ENCODE measurements at regions not wholly inside any gene's neighbourhood (a gene's known extent, or its start where the extent isn't known, plus 50 kb on each side); places are given as distances from the start of the nearest gene placed in this dataset.

GRCh38 chr2:84084856-84085255 lies 374.2 kb downstream of the SUCLG1 start:
- POLR2A ChIA-PET (ENCODE audit: partially characterized antibody), result no interaction called here
- peaks cover 4% of the 10 kb centered on the region for H3K27me3 ChIP-seq (ENCODE audit: insufficient read depth, low read length)
- Mint-ChIP-seq H3K9me3 (peaks cover 0 to 1% (median 0%) of the 10 kb centered on the region in 8 donors), H3K4me3 (no peak overlapping the region), H3K27me3 (peaks cover 3 to 8% of the 10 kb centered on the region in 2 donors), H3K4me1 (no peaks in the 10 kb centered on the region), H3K27ac (no peak overlapping the region), H3K36me3 (no peaks in the 10 kb centered on the region)
- no peaks in the 10 kb centered on the region for H3K4me1 ChIP-seq (ENCODE audit: insufficient read depth, low read length)
- CTCF ChIA-PET (ENCODE audit: partially characterized antibody), result no interaction called here
- intact Hi-C loops (cut with micrococcal nuclease), result no loop called here
- H3K4me3 ChIP-seq (ENCODE audit: low read length in 2 of 2), result no peak overlapping the region
- no peaks in the 10 kb centered on the region for H3K9me3 ChIP-seq (ENCODE audit: control insufficient read depth in 1 of 2, low read length in 2 of 2)
- no peak for DNase-seq
- no peaks in the 10 kb centered on the region for H3K36me3 ChIP-seq (ENCODE audit: insufficient read depth, low read length)
- H3K27ac ChIP-seq (ENCODE audit: low read depth, low read length), result no peak overlapping the region

- ChIA-PET POLR2A (ENCODE audit: partially characterized antibody) (no interaction called here), CTCF (ENCODE audit: partially characterized antibody) (no interaction called here)
- no peaks in the 10 kb centered on the region for H3K9me3 ChIP-seq (ENCODE audit: control insufficient read depth in 1 of 2, low read length in 2 of 2)
- Mint-ChIP-seq H3K27ac (no peak overlapping the region), H3K4me1 (no peaks in the 10 kb centered on the region), H3K4me3 (no peak overlapping the region), H3K27me3 (peaks cover 5 to 10% of the 10 kb centered on the region in 2 donors), H3K9me3 (no peaks in the 10 kb centered on the region), H3K36me3 (no peaks in the 10 kb centered on the region)
- H3K36me3 ChIP-seq (ENCODE audit: insufficient read depth, low read length), result no peaks in the 10 kb centered on the region
- DNase-seq, result no peak
- peaks cover 4% of the 10 kb centered on the region for H3K27me3 ChIP-seq (ENCODE audit: insufficient read depth, low read length)
- no peaks in the 10 kb centered on the region for H3K4me1 ChIP-seq (ENCODE audit: insufficient read depth, low read length)
- H3K4me3 ChIP-seq (ENCODE audit: low read length in 2 of 2), result no peak overlapping the region
- H3K27ac ChIP-seq (ENCODE audit: low read depth, low read length), result no peak overlapping the region
- intact Hi-C loops (cut with micrococcal nuclease), result no loop called here
These were observed 375.1 kb downstream of the SUCLG1 start for GRCh38 chr2:84083984-84084383.

GRCh38 chr2:84078471-84078870 lies 380.6 kb downstream of the SUCLG1 start:
- no peaks in the 10 kb centered on the region for H3K36me3 Mint-ChIP-seq
- Histone ChIP-seq H3K27ac (ENCODE audit: low read depth, low read length) (no peak overlapping the region), H3K27me3 (ENCODE audit: insufficient read depth, low read length) (peaks cover 4% of the 10 kb centered on the region), H3K4me3 (ENCODE audit: low read length in 2 of 2) (no peak overlapping the region), H3K36me3 (ENCODE audit: insufficient read depth, low read length) (no peaks in the 10 kb centered on the region), H3K4me1 (ENCODE audit: insufficient read depth, low read length) (no peaks in the 10 kb centered on the region), H3K9me3 (ENCODE audit: control insufficient read depth in 1 of 2, low read length in 2 of 2) (no peaks in the 10 kb centered on the region)
- no peaks in the 10 kb centered on the region for H3K9me3 Mint-ChIP-seq
- no peak overlapping the region for H3K27ac Mint-ChIP-seq
- peaks cover 2 to 6% of the 10 kb centered on the region in 2 donors for H3K27me3 Mint-ChIP-seq
- intact Hi-C loops (cut with micrococcal nuclease), result no loop called here
- ChIA-PET POLR2A (ENCODE audit: partially characterized antibody) (no interaction called here), CTCF (ENCODE audit: partially characterized antibody) (no interaction called here)
- no peak for DNase-seq
- no peak overlapping the region for H3K4me3 Mint-ChIP-seq
- H3K4me1 Mint-ChIP-seq, result no peaks in the 10 kb centered on the region

- H3K36me3 ChIP-seq (ENCODE audit: insufficient read depth, low read length), result no peaks in the 10 kb centered on the region
- Mint-ChIP-seq H3K4me1 (no peaks in the 10 kb centered on the region), H3K4me3 (no peak overlapping the region), H3K36me3 (no peaks in the 10 kb centered on the region), H3K27ac (no peak overlapping the region), H3K9me3 (no peaks in the 10 kb centered on the region), H3K27me3 (peaks cover 2 to 7% of the 10 kb centered on the region in 2 donors)
- H3K9me3 ChIP-seq (ENCODE audit: control insufficient read depth in 1 of 2, low read length in 2 of 2), result no peaks in the 10 kb centered on the region
- no peak overlapping the region for H3K27ac ChIP-seq (ENCODE audit: low read depth, low read length)
- H3K4me1 ChIP-seq (ENCODE audit: insufficient read depth, low read length), result no peaks in the 10 kb centered on the region
- intact Hi-C loops (cut with micrococcal nuclease), result no loop called here
- ChIA-PET CTCF (ENCODE audit: partially characterized antibody) (no interaction called here), POLR2A (ENCODE audit: partially characterized antibody) (no interaction called here)
- H3K4me3 ChIP-seq (ENCODE audit: low read length in 2 of 2), result no peak overlapping the region
- no peaks in the 10 kb centered on the region for H3K27me3 ChIP-seq (ENCODE audit: insufficient read depth, low read length)
- no peak for DNase-seq
These were observed 381.6 kb downstream of the SUCLG1 start for GRCh38 chr2:84077496-84077895.

- Mint-ChIP-seq H3K4me3 (no peak overlapping the region), H3K27me3 (peaks cover 2 to 11% of the 10 kb centered on the region in 2 donors), H3K36me3 (no peaks in the 10 kb centered on the region), H3K4me1 (no peaks in the 10 kb centered on the region), H3K27ac (no peak overlapping the region), H3K9me3 (no peaks in the 10 kb centered on the region)
- Histone ChIP-seq H3K4me1 (ENCODE audit: insufficient read depth, low read length) (no peaks in the 10 kb centered on the region), H3K9me3 (ENCODE audit: control insufficient read depth in 1 of 2, low read length in 2 of 2) (no peaks in the 10 kb centered on the region), H3K27me3 (ENCODE audit: insufficient read depth, low read length) (no peaks in the 10 kb centered on the region), H3K27ac (ENCODE audit: low read depth, low read length) (no peak overlapping the region), H3K4me3 (ENCODE audit: low read length in 2 of 2) (no peak overlapping the region), H3K36me3 (ENCODE audit: insufficient read depth, low read length) (no peaks in the 10 kb centered on the region)
- POLR2A ChIA-PET (ENCODE audit: partially characterized antibody), result no interaction called here
- intact Hi-C loops (cut with micrococcal nuclease), result no loop called here
- CTCF ChIA-PET (ENCODE audit: partially characterized antibody), result no interaction called here
- DNase-seq, result no peak
These were observed 388.0 kb downstream of the SUCLG1 start for GRCh38 chr2:84071050-84071449.

GRCh38 chr2:84065857-84066256 lies 393.2 kb downstream of the SUCLG1 start:
- Histone ChIP-seq H3K36me3 (ENCODE audit: insufficient read depth, low read length) (no peaks in the 10 kb centered on the region), H3K4me1 (ENCODE audit: insufficient read depth, low read length) (no peaks in the 10 kb centered on the region), H3K27me3 (ENCODE audit: insufficient read depth, low read length) (no peaks in the 10 kb centered on the region), H3K9me3 (ENCODE audit: control insufficient read depth in 1 of 2, low read length in 2 of 2) (no peaks in the 10 kb centered on the region), H3K27ac (ENCODE audit: low read depth, low read length) (no peak overlapping the region), H3K4me3 (ENCODE audit: low read length in 2 of 2) (no peak overlapping the region)
- H3K4me3 Mint-ChIP-seq, result no peak overlapping the region
- CTCF ChIA-PET (ENCODE audit: partially characterized antibody), result no interaction called here
- POLR2A ChIA-PET (ENCODE audit: partially characterized antibody), result no interaction called here
- H3K27ac Mint-ChIP-seq, result no peak overlapping the region
- no peak for DNase-seq
- no peaks in the 10 kb centered on the region for H3K36me3 Mint-ChIP-seq
- H3K9me3 Mint-ChIP-seq, result no peaks in the 10 kb centered on the region
- intact Hi-C loops (cut with micrococcal nuclease), result no loop called here
- H3K4me1 Mint-ChIP-seq, result no peaks in the 10 kb centered on the region
- H3K27me3 Mint-ChIP-seq, result peaks cover 4 to 11% of the 10 kb centered on the region in 2 donors

- H3K4me1 ChIP-seq (ENCODE audit: insufficient read depth, low read length), result no peaks in the 10 kb centered on the region
- no peaks in the 10 kb centered on the region for H3K4me1 Mint-ChIP-seq
- no peak overlapping the region for H3K27ac ChIP-seq (ENCODE audit: low read depth, low read length)
- CTCF ChIA-PET (ENCODE audit: partially characterized antibody), result no interaction called here
- no peak overlapping the region for H3K27ac Mint-ChIP-seq
- H3K27me3 ChIP-seq (ENCODE audit: insufficient read depth, low read length), result no peaks in the 10 kb centered on the region
- peaks cover 3 to 12% of the 10 kb centered on the region in 2 donors for H3K27me3 Mint-ChIP-seq
- intact Hi-C loops (cut with micrococcal nuclease), result no loop called here
- H3K4me3 Mint-ChIP-seq, result no peak overlapping the region
- H3K36me3 Mint-ChIP-seq, result no peaks in the 10 kb centered on the region
- DNase-seq, result no peak
- POLR2A ChIA-PET (ENCODE audit: partially characterized antibody), result interaction anchor here (0.9 kb wide), 1 partner anchor 14 kb away, joined by 4 read pairs; no protein-coding TSS in a partner anchor
- H3K9me3 ChIP-seq (ENCODE audit: control insufficient read depth in 1 of 2, low read length in 2 of 2), result no peaks in the 10 kb centered on the region
- no peak overlapping the region for H3K4me3 ChIP-seq (ENCODE audit: low read length in 2 of 2)
- H3K36me3 ChIP-seq (ENCODE audit: insufficient read depth, low read length), result no peaks in the 10 kb centered on the region
- peaks cover 0 to 2% (median 0%) of the 10 kb centered on the region in 8 donors for H3K9me3 Mint-ChIP-seq
These were observed 401.0 kb downstream of the SUCLG1 start for GRCh38 chr2:84057917-84058560.

GRCh38 chr2:84055816-84056215 lies 403.3 kb downstream of the SUCLG1 start:
- no peak for DNase-seq
- ChIA-PET POLR2A (ENCODE audit: partially characterized antibody) (no interaction called here), CTCF (ENCODE audit: partially characterized antibody) (no interaction called here)
- no peaks in the 10 kb centered on the region for H3K36me3 Mint-ChIP-seq
- H3K4me3 Mint-ChIP-seq, result no peak overlapping the region
- H3K4me1 Mint-ChIP-seq, result no peaks in the 10 kb centered on the region
- no peak overlapping the region for H3K27ac ChIP-seq (ENCODE audit: low read depth, low read length)
- H3K9me3 ChIP-seq (ENCODE audit: control insufficient read depth in 1 of 2, low read length in 2 of 2), result no peaks in the 10 kb centered on the region
- peaks cover under 1 to 7% of the 10 kb centered on the region in 2 donors for H3K27me3 Mint-ChIP-seq
- H3K4me3 ChIP-seq (ENCODE audit: low read length in 2 of 2), result no peak overlapping the region
- H3K27me3 ChIP-seq (ENCODE audit: insufficient read depth, low read length), result no peaks in the 10 kb centered on the region
- intact Hi-C loops (cut with micrococcal nuclease), result no loop called here
- H3K4me1 ChIP-seq (ENCODE audit: insufficient read depth, low read length), result no peaks in the 10 kb centered on the region
- H3K36me3 ChIP-seq (ENCODE audit: insufficient read depth, low read length), result no peaks in the 10 kb centered on the region
- H3K9me3 Mint-ChIP-seq, result peaks cover 0 to 2% (median 0%) of the 10 kb centered on the region in 8 donors
- H3K27ac Mint-ChIP-seq, result no peak overlapping the region

Measured in CD4-positive, alpha-beta memory T cell (primary cell).